ENCODE measurements at regions not wholly inside any gene's neighbourhood (a gene's known extent, or its start where the extent isn't known, plus 50 kb on each side); places are given as distances from the start of the nearest gene placed in this dataset.

- 91 to 94% methylated on average over 4 of the region's 4 CpGs for WGBS, 2 donors
- Histone ChIP-seq H3K36me3 (no peaks in the 10 kb centered on the region), H3K27ac (no peak overlapping the region), H3K27me3 (peaks cover 0 to 9% (median 0%) of the 10 kb centered on the region in 7 donors), H3K4me1 (peaks cover 5 to 24% (median 21%) of the 10 kb centered on the region in 9 donors), H3K9me3 (no peaks in the 10 kb centered on the region), H3K4me3 (no peak overlapping the region)
- ATAC-seq (no peak), DNase-seq (no peak)
- TF ChIP-seq, protein P1, sequence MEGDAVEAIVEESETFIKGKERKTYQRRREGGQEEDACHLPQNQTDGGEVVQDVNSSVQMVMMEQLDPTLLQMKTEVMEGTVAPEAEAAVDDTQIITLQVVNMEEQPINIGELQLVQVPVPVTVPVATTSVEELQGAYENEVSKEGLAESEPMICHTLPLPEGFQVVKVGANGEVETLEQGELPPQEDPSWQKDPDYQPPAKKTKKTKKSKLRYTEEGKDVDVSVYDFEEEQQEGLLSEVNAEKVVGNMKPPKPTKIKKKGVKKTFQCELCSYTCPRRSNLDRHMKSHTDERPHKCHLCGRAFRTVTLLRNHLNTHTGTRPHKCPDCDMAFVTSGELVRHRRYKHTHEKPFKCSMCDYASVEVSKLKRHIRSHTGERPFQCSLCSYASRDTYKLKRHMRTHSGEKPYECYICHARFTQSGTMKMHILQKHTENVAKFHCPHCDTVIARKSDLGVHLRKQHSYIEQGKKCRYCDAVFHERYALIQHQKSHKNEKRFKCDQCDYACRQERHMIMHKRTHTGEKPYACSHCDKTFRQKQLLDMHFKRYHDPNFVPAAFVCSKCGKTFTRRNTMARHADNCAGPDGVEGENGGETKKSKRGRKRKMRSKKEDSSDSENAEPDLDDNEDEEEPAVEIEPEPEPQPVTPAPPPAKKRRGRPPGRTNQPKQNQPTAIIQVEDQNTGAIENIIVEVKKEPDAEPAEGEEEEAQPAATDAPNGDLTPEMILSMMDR (IDR thresholded peaks at IDR 0.05), result no peak
- intact Hi-C loops (cut with DNase I), result loop anchor here in 6 of 10 donors (2.0 to 10.0 kb wide), 5 partner anchors 170 to 500 kb away; partner anchors contain the start of gene IL6 (in 2 of the 6)
Observed at GRCh38 chr7:22557167-22557566, 57.2 kb upstream of the STEAP1B start.

GRCh38 chr7:22555476-22555875 lies 55.5 kb upstream of the STEAP1B start:
- DNase-seq (no peak), ATAC-seq (no peak)
- peaks cover 0 to 22% (median 11%) of the 10 kb centered on the region in 7 donors for H3K27me3 ChIP-seq
- TF ChIP-seq, protein P1 (IDR thresholded peaks at IDR 0.05), result no peak
- 93 to 96% methylated on average over 7 to 8 of the region's 8 CpGs for WGBS, 2 donors
- H3K27ac ChIP-seq, result no peak overlapping the region
- intact Hi-C loops (cut with DNase I), result loop anchor here in 5 of 10 donors (5.0 to 10.0 kb wide), 4 partner anchors 172 to 502 kb away; partner anchors contain the start of gene IL6 (in 2 of the 5)
- no peaks in the 10 kb centered on the region for H3K9me3 ChIP-seq
- H3K4me3 ChIP-seq, result no peak overlapping the region
- no peaks in the 10 kb centered on the region for H3K36me3 ChIP-seq
- H3K4me1 ChIP-seq, result peaks cover 2 to 9% (median 6%) of the 10 kb centered on the region in 9 donors

- H3K4me1 ChIP-seq, result peaks cover 5 to 10% (median 8%) of the 10 kb centered on the region in 9 donors
- intact Hi-C loops (cut with DNase I), result loop anchor here in 1 of 10 donors (10.0 kb wide), 1 partner anchor 231 kb away; no protein-coding TSS in a partner anchor
- TF ChIP-seq, protein P1 (IDR thresholded peaks at IDR 0.05), result no peak
- H3K27ac ChIP-seq, result no peak overlapping the region
- 80 to 85% methylated on average over 5 of the region's 5 CpGs for WGBS, 2 donors
- ATAC-seq (no peak), DNase-seq (no peak)
- H3K36me3 ChIP-seq, result no peaks in the 10 kb centered on the region
- no peak overlapping the region for H3K4me3 ChIP-seq
- H3K9me3 ChIP-seq, result no peaks in the 10 kb centered on the region
- H3K27me3 ChIP-seq, result peaks cover 9 to 35% (median 24%) of the 10 kb centered on the region in 7 donors
Observed at GRCh38 chr7:22554184-22554583, 54.2 kb upstream of the STEAP1B start.

GRCh38 chr7:22551768-22552513 lies 52.0 kb upstream of the STEAP1B start:
- Histone ChIP-seq H3K4me3 (no peak overlapping the region), H3K36me3 (no peaks in the 10 kb centered on the region), H3K9me3 (no peaks in the 10 kb centered on the region), H3K27ac (no peak overlapping the region), H3K4me1 (peaks cover 5 to 10% (median 8%) of the 10 kb centered on the region in 9 donors), H3K27me3 (peaks cover 9 to 53% (median 47%) of the 10 kb centered on the region in 7 donors)
- 85 to 86% methylated on average over 8 of the region's 8 CpGs for WGBS, 2 donors
- intact Hi-C loops (cut with DNase I), result loop anchor here in 1 of 10 donors (10.0 kb wide), 1 partner anchor 233 kb away; no protein-coding TSS in a partner anchor
- DNase-seq, result no peak
- TF ChIP-seq, protein P1 (IDR thresholded peaks at IDR 0.05), result no peak
- ATAC-seq, result no peak
